ENCODE measurements at regions not wholly inside any gene's neighbourhood (a gene's known extent, or its start where the extent isn't known, plus 50 kb on each side); places are given as distances from the start of the nearest gene placed in this dataset.
"Not testable (repeated sequence)": the region's sequence is repeated elsewhere in the genome, so short reads cannot be mapped to it uniquely, and the experiment has no call there.

DNA sequence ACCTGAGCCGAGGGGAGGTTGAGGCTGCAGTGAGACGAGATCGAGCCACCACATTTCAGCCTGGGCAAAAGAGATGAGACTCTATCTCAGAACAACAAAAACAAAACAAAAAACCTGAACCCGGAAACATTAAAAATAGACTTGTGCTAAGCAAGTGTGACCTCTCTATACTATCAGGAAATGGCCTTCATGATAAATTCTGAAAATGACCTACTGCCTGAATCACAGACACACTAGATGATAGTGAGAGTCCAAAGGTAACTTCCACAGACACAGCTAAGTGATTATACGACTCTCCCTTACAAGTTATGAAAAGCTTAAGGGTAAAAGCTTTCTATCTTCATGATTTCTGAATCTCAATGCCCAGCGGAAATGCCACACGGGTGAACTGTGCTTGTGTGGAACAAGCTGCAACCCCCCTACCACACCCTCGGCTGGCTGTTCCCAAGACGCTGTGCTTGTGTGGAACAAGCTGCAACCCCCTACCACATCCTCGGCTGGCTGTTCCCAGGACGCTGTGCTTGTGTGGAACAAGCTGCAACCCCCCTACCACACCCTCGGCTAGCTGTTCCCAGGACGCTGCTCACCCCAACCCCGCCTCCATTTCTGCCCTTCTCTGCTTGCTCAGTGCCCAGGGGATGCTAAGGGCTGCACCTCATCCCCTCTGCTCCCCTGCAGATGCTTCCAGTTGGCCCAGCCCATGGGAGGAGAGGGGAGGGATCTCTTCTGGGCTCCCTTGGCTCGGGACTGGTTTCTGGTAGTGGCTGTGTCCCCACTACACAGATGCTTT, 56.2 kb upstream of the TNK2 start:
- TF ChIP-seq, protein P1, sequence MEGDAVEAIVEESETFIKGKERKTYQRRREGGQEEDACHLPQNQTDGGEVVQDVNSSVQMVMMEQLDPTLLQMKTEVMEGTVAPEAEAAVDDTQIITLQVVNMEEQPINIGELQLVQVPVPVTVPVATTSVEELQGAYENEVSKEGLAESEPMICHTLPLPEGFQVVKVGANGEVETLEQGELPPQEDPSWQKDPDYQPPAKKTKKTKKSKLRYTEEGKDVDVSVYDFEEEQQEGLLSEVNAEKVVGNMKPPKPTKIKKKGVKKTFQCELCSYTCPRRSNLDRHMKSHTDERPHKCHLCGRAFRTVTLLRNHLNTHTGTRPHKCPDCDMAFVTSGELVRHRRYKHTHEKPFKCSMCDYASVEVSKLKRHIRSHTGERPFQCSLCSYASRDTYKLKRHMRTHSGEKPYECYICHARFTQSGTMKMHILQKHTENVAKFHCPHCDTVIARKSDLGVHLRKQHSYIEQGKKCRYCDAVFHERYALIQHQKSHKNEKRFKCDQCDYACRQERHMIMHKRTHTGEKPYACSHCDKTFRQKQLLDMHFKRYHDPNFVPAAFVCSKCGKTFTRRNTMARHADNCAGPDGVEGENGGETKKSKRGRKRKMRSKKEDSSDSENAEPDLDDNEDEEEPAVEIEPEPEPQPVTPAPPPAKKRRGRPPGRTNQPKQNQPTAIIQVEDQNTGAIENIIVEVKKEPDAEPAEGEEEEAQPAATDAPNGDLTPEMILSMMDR (conservative IDR thresholded peaks at IDR 0.05), result not testable (repeated sequence)
- TF ChIP-seq ZFX (IDR thresholded peaks at IDR 0.05), result not testable (repeated sequence)
